Ishikawa (cell line): ENCODE measurements at regions not wholly inside any gene's neighbourhood (a gene's known extent, or its start where the extent isn't known, plus 50 kb on each side); places are given as distances from the start of the nearest gene placed in this dataset.

Source experiments
- CEBPB ChIP-seq: IDR thresholded peaks from 2 replicates; pipeline ENCODE4 v1.6.1; 2012
- CREB1 ChIP-seq: IDR thresholded peaks from 2 replicates; pipeline ENCODE4 v1.6.1; 2012; ENCODE audit warnings: low read depth
- EGR1 ChIP-seq: IDR thresholded peaks from 2 replicates; pipeline ENCODE4 v1.6.1; 2012
- EP300 ChIP-seq: IDR thresholded peaks from 2 replicates; pipeline ENCODE4 v1.6.1; 2012; ENCODE audit warnings: borderline replicate concordance
- FOXM1 ChIP-seq: IDR thresholded peaks from 2 replicates; pipeline ENCODE4 v1.6.1; 2012; ENCODE audit warnings: low read depth, borderline replicate concordance
- MAX ChIP-seq: IDR thresholded peaks from 2 replicates; pipeline ENCODE4 v1.6.1; 2012
- NFIC ChIP-seq: IDR thresholded peaks from 2 replicates; pipeline ENCODE4 v1.6.1; 2012
- RAD21 ChIP-seq: IDR thresholded peaks from 2 replicates; pipeline ENCODE4 v1.6.1; 2012; ENCODE audit warnings: low read depth
- REST ChIP-seq: IDR thresholded peaks from 2 replicates; pipeline ENCODE4 v1.6.1; 2012; ENCODE audit warnings: low read depth, mild to moderate bottlenecking
- TAF1 ChIP-seq: IDR thresholded peaks from 2 replicates; pipeline ENCODE4 v1.6.1; 2012; ENCODE audit warnings: low read depth, mild to moderate bottlenecking
- TCF12 ChIP-seq: IDR thresholded peaks from 2 replicates; pipeline ENCODE4 v1.6.1; 2012; ENCODE audit warnings: low read depth
- TEAD4 ChIP-seq: IDR thresholded peaks from 2 replicates; pipeline ENCODE4 v1.6.1; 2012
- YY1 ChIP-seq: IDR thresholded peaks from 2 replicates; pipeline ENCODE4 v1.6.1; 2012; ENCODE audit warnings: low read depth
- ZBTB7A ChIP-seq: IDR thresholded peaks from 2 replicates; pipeline ENCODE4 v1.6.1; 2012; ENCODE audit warnings: low read depth
- TF ChIP-seq, protein P1 (sequence below): IDR thresholded peaks from 2 replicates; pipeline ENCODE4 v1.6.1; 2012

GRCh38 chr9:38134611-38135237 lies 65.7 kb upstream of the SHB start:
- TF ChIP-seq ZBTB7A: no peak
- no peak for TF ChIP-seq TCF12
- no peak for TF ChIP-seq FOXM1
- TF ChIP-seq CREB1: no peak
- TF ChIP-seq NFIC: no peak
- no peak for TF ChIP-seq CEBPB
- TF ChIP-seq TAF1: no peak
- no peak for TF ChIP-seq EP300
- no peak for TF ChIP-seq REST
- no peak for TF ChIP-seq TEAD4
- no peak for TF ChIP-seq EGR1
- TF ChIP-seq YY1: no peak
- TF ChIP-seq, protein P1, sequence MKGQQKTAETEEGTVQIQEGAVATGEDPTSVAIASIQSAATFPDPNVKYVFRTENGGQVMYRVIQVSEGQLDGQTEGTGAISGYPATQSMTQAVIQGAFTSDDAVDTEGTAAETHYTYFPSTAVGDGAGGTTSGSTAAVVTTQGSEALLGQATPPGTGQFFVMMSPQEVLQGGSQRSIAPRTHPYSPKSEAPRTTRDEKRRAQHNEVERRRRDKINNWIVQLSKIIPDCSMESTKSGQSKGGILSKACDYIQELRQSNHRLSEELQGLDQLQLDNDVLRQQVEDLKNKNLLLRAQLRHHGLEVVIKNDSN: no peak
- no peak for TF ChIP-seq MAX
- no peak for TF ChIP-seq RAD21

GRCh38 chr9:38133595-38133994 lies 64.6 kb upstream of the SHB start:
- no peak for TF ChIP-seq TCF12
- TF ChIP-seq TEAD4: no peak
- TF ChIP-seq EP300: no peak
- TF ChIP-seq, protein P1: no peak
- TF ChIP-seq REST: no peak
- TF ChIP-seq YY1: no peak
- TF ChIP-seq CEBPB: no peak
- no peak for TF ChIP-seq TAF1
- TF ChIP-seq CREB1: no peak
- TF ChIP-seq FOXM1: no peak
- no peak for TF ChIP-seq EGR1
- no peak for TF ChIP-seq MAX
- no peak for TF ChIP-seq RAD21
- TF ChIP-seq NFIC: no peak
- TF ChIP-seq ZBTB7A: no peak

- no peak for TF ChIP-seq CREB1
- TF ChIP-seq EGR1: no peak
- TF ChIP-seq MAX: no peak
- TF ChIP-seq CEBPB: no peak
- no peak for TF ChIP-seq NFIC
These were observed 63.9 kb upstream of the SHB start for GRCh38 chr9:38132956-38133355.

GRCh38 chr9:38131729-38132128 lies 62.7 kb upstream of the SHB start:
- TF ChIP-seq EP300 (no peak), YY1 (no peak), MAX (no peak), TEAD4 (no peak), CEBPB (no peak), CREB1 (no peak), FOXM1 (no peak), RAD21 (no peak), NFIC (no peak), TAF1 (no peak), TCF12 (no peak), EGR1 (no peak)
- TF ChIP-seq, protein P1: no peak

- TF ChIP-seq EGR1 (no peak), FOXM1 (no peak), CREB1 (no peak), MAX (no peak), EP300 (no peak), YY1 (no peak), NFIC (no peak), ZBTB7A (no peak), TEAD4 (no peak), REST (no peak), CEBPB (no peak), RAD21 (no peak), TCF12 (no peak), TAF1 (no peak)
- TF ChIP-seq, protein P1: no peak
These were observed 61.7 kb upstream of the SHB start for GRCh38 chr9:38130724-38131123.
